ENCODE measurements at regions not wholly inside any gene's neighbourhood (a gene's known extent, or its start where the extent isn't known, plus 50 kb on each side); places are given as distances from the start of the nearest gene placed in this dataset.
A peak's percentile ranks its signal among the peaks of the same experiment; 100 is the strongest.

DNA sequence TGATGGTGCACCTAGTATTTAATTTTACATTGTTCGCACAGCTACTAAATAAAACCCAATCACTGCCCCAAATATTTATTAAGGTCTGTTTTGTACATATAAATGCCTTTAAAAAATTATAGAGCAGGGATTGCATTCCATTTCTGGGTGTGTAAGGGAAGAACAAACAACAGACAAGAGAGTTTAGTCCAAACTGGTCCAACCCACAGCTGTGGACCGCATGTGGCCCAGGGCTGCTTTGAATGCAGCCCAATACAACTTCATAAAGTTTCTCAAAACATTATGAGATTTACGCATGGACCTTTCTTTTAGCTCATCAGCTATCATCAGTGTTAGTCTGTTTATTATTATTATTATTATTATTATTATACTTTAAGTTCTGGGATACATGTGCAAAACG is 114.8 kb upstream of the LRATD1 start (continued):
- TF ChIP-seq, protein P1, sequence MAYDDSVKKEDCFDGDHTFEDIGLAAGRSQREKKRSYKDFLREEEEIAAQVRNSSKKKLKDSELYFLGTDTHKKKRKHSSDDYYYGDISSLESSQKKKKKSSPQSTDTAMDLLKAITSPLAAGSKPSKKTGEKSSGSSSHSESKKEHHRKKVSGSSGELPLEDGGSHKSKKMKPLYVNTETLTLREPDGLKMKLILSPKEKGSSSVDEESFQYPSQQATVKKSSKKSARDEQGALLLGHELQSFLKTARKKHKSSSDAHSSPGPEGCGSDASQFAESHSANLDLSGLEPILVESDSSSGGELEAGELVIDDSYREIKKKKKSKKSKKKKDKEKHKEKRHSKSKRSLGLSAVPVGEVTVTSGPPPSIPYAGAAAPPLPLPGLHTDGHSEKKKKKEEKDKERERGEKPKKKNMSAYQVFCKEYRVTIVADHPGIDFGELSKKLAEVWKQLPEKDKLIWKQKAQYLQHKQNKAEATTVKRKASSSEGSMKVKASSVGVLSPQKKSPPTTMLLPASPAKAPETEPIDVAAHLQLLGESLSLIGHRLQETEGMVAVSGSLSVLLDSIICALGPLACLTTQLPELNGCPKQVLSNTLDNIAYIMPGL (CRISPR knock-in tag; IDR thresholded peaks at IDR 0.05; ENCODE audit: borderline replicate concordance): no peak
- TF ChIP-seq SMC3 (IDR thresholded peaks at IDR 0.05): no peak
- TF ChIP-seq KDM1A (IDR thresholded peaks at IDR 0.05; ENCODE audit: low read depth): no peak
- TF ChIP-seq NR3C1 (IDR thresholded peaks at IDR 0.05): no peak
- TF ChIP-seq, protein P2, sequence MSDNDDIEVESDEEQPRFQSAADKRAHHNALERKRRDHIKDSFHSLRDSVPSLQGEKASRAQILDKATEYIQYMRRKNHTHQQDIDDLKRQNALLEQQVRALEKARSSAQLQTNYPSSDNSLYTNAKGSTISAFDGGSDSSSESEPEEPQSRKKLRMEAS (IDR thresholded peaks at IDR 0.05): no peak

DNA sequence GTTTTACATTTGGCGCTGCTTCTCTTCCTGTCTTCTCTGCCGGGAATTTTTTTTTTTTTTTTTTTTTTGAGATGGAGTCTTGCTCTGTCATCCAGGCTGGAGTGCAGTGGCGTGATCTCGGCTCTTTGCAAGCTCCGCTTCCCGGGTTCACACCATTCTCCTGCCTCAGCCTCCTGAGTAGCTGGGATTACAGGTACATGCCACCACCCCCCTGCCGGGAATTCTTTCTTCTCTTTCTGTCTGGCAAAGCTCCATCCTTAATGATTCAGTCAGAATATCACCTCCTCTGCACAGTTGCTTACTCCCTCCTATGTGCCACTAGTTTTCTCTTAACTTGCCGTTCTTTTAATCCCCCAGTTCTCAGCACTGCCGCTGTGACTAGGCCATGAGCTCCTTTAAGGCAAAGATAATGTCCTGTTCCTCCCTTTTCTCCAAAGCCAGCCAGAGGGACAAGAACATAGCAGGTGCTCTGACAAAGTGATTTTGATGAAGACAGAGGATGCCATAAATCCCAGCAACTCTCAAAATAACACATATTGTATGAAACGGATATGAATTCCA is 112.1 kb upstream of the LRATD1 start:
- no peak for DNase-seq (ENCODE audit: low read depth in 1 of 2, low spot score in 1 of 2)
- CTCF ChIA-PET: interaction anchor here (0.6 to 1.1 kb wide), 2 partner anchors 36 to 133 kb away, joined by 3 read pairs; no protein-coding TSS in a partner anchor
- TF ChIP-seq CHD4 (IDR thresholded peaks at IDR 0.05; ENCODE audit: borderline replicate concordance): no peak
- TF ChIP-seq ZC3H11A (IDR thresholded peaks at IDR 0.05): no peak
- TF ChIP-seq, protein P3, sequence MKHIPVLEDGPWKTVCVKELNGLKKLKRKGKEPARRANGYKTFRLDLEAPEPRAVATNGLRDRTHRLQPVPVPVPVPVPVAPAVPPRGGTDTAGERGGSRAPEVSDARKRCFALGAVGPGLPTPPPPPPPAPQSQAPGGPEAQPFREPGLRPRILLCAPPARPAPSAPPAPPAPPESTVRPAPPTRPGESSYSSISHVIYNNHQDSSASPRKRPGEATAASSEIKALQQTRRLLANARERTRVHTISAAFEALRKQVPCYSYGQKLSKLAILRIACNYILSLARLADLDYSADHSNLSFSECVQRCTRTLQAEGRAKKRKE (CRISPR knock-in tag; IDR thresholded peaks at IDR 0.05; ENCODE audit: low read depth): no peak
- TF ChIP-seq CEBPB (IDR thresholded peaks at IDR 0.05): no peak
- TF ChIP-seq MAZ (IDR thresholded peaks at IDR 0.05; ENCODE audit: borderline replicate concordance, low read depth, low read length): no peak
- no peak for TF ChIP-seq FOSB (CRISPR knock-in tag; IDR thresholded peaks at IDR 0.05)
- no peak for TF ChIP-seq POLR2A (IDR thresholded peaks at IDR 0.05; ENCODE audit: low read length)
- TF ChIP-seq ZNF302 (CRISPR knock-in tag; IDR thresholded peaks at IDR 0.05): no peak

DNA sequence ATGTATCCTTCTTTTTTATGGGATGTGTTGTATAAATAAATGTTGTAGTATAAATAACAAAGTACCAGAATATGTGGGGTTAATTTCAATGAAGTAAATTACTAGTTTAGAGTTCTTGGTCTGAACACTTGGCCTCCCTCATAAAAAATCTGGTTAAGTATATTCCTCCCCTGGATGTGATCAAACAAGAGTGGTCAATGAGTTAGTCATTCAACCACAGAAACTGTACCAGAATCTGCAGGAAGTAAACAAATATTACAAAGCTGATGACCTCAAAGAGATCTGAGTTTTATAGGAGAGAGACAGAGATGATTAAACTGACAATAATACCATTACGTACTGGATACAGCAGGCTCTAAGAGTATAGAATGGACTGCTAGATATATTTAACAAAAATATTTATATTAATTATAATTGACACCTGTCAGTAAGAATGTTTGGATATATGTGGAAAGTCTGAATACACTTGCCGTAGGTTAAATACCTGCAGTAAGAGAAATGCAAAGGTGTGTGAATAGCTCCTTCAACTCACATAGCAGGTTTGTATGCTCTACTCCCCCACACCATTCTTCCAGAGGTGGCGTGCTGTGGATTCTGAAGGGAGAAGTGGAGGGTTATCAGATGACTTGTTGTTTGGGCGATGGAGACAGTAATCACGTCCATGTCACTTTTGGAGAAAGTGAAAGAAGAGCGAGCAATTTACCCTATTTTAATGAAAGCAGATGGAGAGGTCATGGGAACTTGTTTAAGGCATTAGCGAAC is 108.3 kb upstream of the LRATD1 start:
- H3K4me3 ChIP-seq: no peak overlapping the region
- POLR2A ChIA-PET: no interaction called here
- 6% methylated on average over 7 of the region's 7 CpGs for WGBS (ENCODE audit: missing lambda C conversion rate)
- ATAC-seq (no peak), DNase-seq (ENCODE audit: low read depth in 1 of 2, low spot score in 1 of 2) (peak in 1 of 2 experiments; percentile 6), FAIRE-seq (no peak)
- H3K4me1 ChIP-seq: no peaks in the 10 kb centered on the region
- CTCF ChIA-PET: no interaction called here
- H3K4me2 ChIP-seq: no peak overlapping the region
- H3K9me3 ChIP-seq: no peaks in the 10 kb centered on the region; the same call in 2 of the 3 replicates
- TF ChIP-seq POLR2A (IDR thresholded peaks at IDR 0.05; ENCODE audit: low read length): no peak
- TF ChIP-seq EP300 (IDR thresholded peaks at IDR 0.05): no peak
- TF ChIP-seq RNF2 (IDR thresholded peaks at IDR 0.05; ENCODE audit: borderline replicate concordance, low read depth): no peak
- TF ChIP-seq, protein P2 (IDR thresholded peaks at IDR 0.05): no peak
- H3K27ac ChIP-seq: no peak overlapping the region

More for the DNA sequence above, 112.1 kb upstream of the LRATD1 start:
- ATAC-seq: no peak
- POLR2A ChIA-PET: no interaction called here
- WGBS (ENCODE audit: missing lambda C conversion rate): 15% methylated on average over 10 of the region's 10 CpGs
- H3K4me2 ChIP-seq: no peak overlapping the region
- H3K9me3 ChIP-seq: no peaks in the 10 kb centered on the region; the same call in 2 of the 3 replicates
- no peak for FAIRE-seq
- no peak overlapping the region for H3K4me3 ChIP-seq
- no peaks in the 10 kb centered on the region for H3K4me1 ChIP-seq
- H3K27ac ChIP-seq: no peak overlapping the region

DNA sequence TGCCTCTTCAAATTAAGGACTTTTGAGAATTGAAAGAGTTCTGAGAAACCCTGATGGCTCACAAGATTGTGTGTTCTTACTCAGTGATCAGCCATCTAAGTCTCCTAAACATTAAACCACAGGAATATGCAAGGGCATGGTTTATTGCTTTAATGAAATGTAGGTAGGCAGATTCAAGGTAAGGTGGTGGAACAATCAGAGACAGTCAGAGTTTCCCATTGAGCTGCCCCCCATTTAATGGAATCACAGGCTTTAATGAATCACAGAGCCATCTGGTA is 107.8 kb upstream of the LRATD1 start:
- DNase-seq (ENCODE audit: low read depth in 1 of 2, low spot score in 1 of 2) (no peak), FAIRE-seq (no peak), ATAC-seq (no peak)
- Histone ChIP-seq H3K4me1 (no peaks in the 10 kb centered on the region), H3K4me3 (no peak overlapping the region), H3K9me3 (no peaks in the 10 kb centered on the region; the same call in 2 of the 3 replicates), H3K4me2 (no peak overlapping the region), H3K27ac (no peak overlapping the region)
- ChIA-PET CTCF (no interaction called here), POLR2A (no interaction called here)
- TF ChIP-seq HEYL (CRISPR knock-in tag; IDR thresholded peaks at IDR 0.05): no peak
- TF ChIP-seq, protein P4, sequence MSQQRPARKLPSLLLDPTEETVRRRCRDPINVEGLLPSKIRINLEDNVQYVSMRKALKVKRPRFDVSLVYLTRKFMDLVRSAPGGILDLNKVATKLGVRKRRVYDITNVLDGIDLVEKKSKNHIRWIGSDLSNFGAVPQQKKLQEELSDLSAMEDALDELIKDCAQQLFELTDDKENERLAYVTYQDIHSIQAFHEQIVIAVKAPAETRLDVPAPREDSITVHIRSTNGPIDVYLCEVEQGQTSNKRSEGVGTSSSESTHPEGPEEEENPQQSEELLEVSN (IDR thresholded peaks at IDR 0.05; ENCODE audit: borderline replicate concordance, low read depth): no peak
- TF ChIP-seq MAFK (IDR thresholded peaks at IDR 0.05; ENCODE audit: partially characterized antibody): no peak
- TF ChIP-seq, protein P5, sequence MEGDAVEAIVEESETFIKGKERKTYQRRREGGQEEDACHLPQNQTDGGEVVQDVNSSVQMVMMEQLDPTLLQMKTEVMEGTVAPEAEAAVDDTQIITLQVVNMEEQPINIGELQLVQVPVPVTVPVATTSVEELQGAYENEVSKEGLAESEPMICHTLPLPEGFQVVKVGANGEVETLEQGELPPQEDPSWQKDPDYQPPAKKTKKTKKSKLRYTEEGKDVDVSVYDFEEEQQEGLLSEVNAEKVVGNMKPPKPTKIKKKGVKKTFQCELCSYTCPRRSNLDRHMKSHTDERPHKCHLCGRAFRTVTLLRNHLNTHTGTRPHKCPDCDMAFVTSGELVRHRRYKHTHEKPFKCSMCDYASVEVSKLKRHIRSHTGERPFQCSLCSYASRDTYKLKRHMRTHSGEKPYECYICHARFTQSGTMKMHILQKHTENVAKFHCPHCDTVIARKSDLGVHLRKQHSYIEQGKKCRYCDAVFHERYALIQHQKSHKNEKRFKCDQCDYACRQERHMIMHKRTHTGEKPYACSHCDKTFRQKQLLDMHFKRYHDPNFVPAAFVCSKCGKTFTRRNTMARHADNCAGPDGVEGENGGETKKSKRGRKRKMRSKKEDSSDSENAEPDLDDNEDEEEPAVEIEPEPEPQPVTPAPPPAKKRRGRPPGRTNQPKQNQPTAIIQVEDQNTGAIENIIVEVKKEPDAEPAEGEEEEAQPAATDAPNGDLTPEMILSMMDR (IDR thresholded peaks at IDR 0.05): no peak
- TF ChIP-seq, protein P6, sequence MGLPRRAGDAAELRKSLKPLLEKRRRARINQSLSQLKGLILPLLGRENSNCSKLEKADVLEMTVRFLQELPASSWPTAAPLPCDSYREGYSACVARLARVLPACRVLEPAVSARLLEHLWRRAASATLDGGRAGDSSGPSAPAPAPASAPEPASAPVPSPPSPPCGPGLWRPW (IDR thresholded peaks at IDR 0.05): no peak
- no peak for TF ChIP-seq MAZ (IDR thresholded peaks at IDR 0.05; ENCODE audit: borderline replicate concordance, low read depth, low read length)
- TF ChIP-seq NR3C1 (IDR thresholded peaks at IDR 0.05): no peak
- TF ChIP-seq RCOR1 (IDR thresholded peaks at IDR 0.05; ENCODE audit: low read depth, low read length): no peak
- TF ChIP-seq BHLHE40 (IDR thresholded peaks at IDR 0.05; ENCODE audit: low read depth, low read length): no peak
- no peak for TF ChIP-seq HDAC2 (IDR thresholded peaks at IDR 0.05)
- TF ChIP-seq ZNF302 (CRISPR knock-in tag; IDR thresholded peaks at IDR 0.05): no peak
- TF ChIP-seq GATA3 (IDR thresholded peaks at IDR 0.05; ENCODE audit: borderline replicate concordance): no peak
- no peak for TF ChIP-seq KDM5A (IDR thresholded peaks at IDR 0.05)
- no peak for TF ChIP-seq RNF2 (IDR thresholded peaks at IDR 0.05; ENCODE audit: borderline replicate concordance, low read depth)
- TF ChIP-seq RAD21 (conservative IDR thresholded peaks at IDR 0.05 in 1 of 2, IDR thresholded peaks at IDR 0.05 in 1 of 2): no peak

All from A549 (cell line).